HepG2 (cell line): ENCODE measurements at regions not wholly inside any gene's neighbourhood (a gene's known extent, or its start where the extent isn't known, plus 50 kb on each side); places are given as distances from the start of the nearest gene placed in this dataset.

ENCODE experiments used
- ATAC-seq: fragments of 200-7000 bp; cut with Tn5 transposase; 3 replicates; pipeline ENCODE4 v1.9.1; 2020; ENCODE audit warnings: mild to moderate bottlenecking, moderate library complexity
- BruUV-seq: library from RNA; stranded (reverse); fragments of 400-500 nt; replicated peaks from 2 replicates; lab custom pipeline; 2021; lab: Mats Ljungman, UMichigan
- CTCF ChIA-PET: fragments of 300-600 bp; formaldehyde crosslinking; extraction: SDS; loops from one replicate; lab custom pipeline; 2021; ENCODE audit warnings: low total read pairs, inconsistent platforms, low intra/inter-chr PET ratio; lab: Yijun Ruan, JAX
- POLR2A ChIA-PET: fragments of 350-600 bp; sonication (Branson Sonifier 250); formaldehyde crosslinking; loops from one replicate; lab custom pipeline; 2020; ENCODE audit warnings: antibody characterized with exemption, inconsistent platforms; lab: Yijun Ruan, JAX
- DNase-seq: peaks from one replicate; pipeline ENCODE4 v3.0.0-alpha.2; 2015; ENCODE audit warnings: low spot score
- FAIRE-seq: peaks from 3 replicates; lab custom pipeline; 2011; peaks lifted over from hg19 to GRCh38; lab: Jason Lieb, UNC
- H2AFZ ChIP-seq: one replicate; pipeline ENCODE4 v1.6.1; 2011; ENCODE audit warnings: low read length, inconsistent platforms
- H3K27ac ChIP-seq: fragments of 300-600 bp; 3 replicates; pipeline ENCODE4 v1.8.0; 2011; ENCODE audit warnings: mixed run types, mild to moderate bottlenecking, mixed read lengths, low read length, inconsistent platforms; ENCODE audit not compliant: insufficient read depth; ENCODE audit errors: extremely low read length
- H3K27me3 ChIP-seq, 2 experiments: fragments of 200-600 bp in 1 of 2; 2 replicates in 1 of 2; 3 replicates in 1 of 2; pipeline versions ENCODE4 v1.6.0 to v1.8.0; 2011; ENCODE audit warnings: low read length in 2 of 2, mild to moderate bottlenecking in 2 of 2, moderate library complexity in 2 of 2, inconsistent platforms in 1 of 2; ENCODE audit not compliant: insufficient read depth in 2 of 2, control insufficient read depth in 1 of 2
- H3K36me3 ChIP-seq, 2 experiments: fragments of 200-600 bp in 1 of 2; replicated peaks in 1 of 2; 2 replicates in 1 of 2; 3 replicates in 1 of 2; pipeline versions ENCODE4 v1.5.1 to v1.8.0; 2011; ENCODE audit warnings: low read length in 2 of 2, inconsistent platforms in 1 of 2; ENCODE audit not compliant: insufficient read depth in 2 of 2, control insufficient read depth in 1 of 2
- H3K4me1 ChIP-seq: 2 replicates; pipeline ENCODE4 v1.5.1; 2012; ENCODE audit warnings: low read length, inconsistent platforms; ENCODE audit not compliant: insufficient read depth
- H3K4me2 ChIP-seq: 2 replicates; pipeline ENCODE4 v1.6.0; 2011; ENCODE audit warnings: low read depth, low read length, inconsistent platforms
- H3K4me3 ChIP-seq, 3 experiments: fragments of 200-600 bp in 1 of 3; sonication (generic), shearing (Covaris generic) in 1 of 3; replicated peaks in 1 of 3; 2 replicates each; pipeline ENCODE4 v1.5.1; 2011 to 2016; ENCODE audit warnings: low read length in 3 of 3, inconsistent platforms in 2 of 3, low read depth in 2 of 3, mild to moderate bottlenecking in 2 of 3, control low read depth in 1 of 3, mixed read lengths in 1 of 3; ENCODE audit not compliant: insufficient read depth in 1 of 3
- H3K79me2 ChIP-seq: one replicate; pipeline ENCODE4 v1.6.1; 2011; ENCODE audit warnings: low read length, inconsistent platforms; ENCODE audit not compliant: insufficient read depth
- H3K9ac ChIP-seq: 2 replicates; pipeline ENCODE4 v1.6.0; 2011; ENCODE audit warnings: mild to moderate bottlenecking, low read depth, low read length, inconsistent platforms; ENCODE audit not compliant: insufficient read depth
- H3K9me3 ChIP-seq: 2 replicates; pipeline ENCODE4 v1.5.1; 2012; ENCODE audit warnings: mild to moderate bottlenecking, low read length
- H4K20me1 ChIP-seq: 2 replicates; pipeline ENCODE4 v1.6.0; 2011; ENCODE audit warnings: inconsistent platforms, mild to moderate bottlenecking, low read length, moderate library complexity; ENCODE audit not compliant: insufficient read depth
- FOSL1 ChIP-seq: sonication (generic); formaldehyde crosslinking; IDR thresholded peaks from 2 replicates; pipeline ENCODE4 v1.9.0; 2021; ENCODE audit warnings: missing genetic modification reagents, borderline replicate concordance
- FOXK1 ChIP-seq: sonication (generic); formaldehyde crosslinking; IDR thresholded peaks from 2 replicates; pipeline ENCODE4 v1.4.0; 2020; ENCODE audit warnings: low read depth, missing genetic modification reagents, borderline replicate concordance
- HIVEP1 ChIP-seq: sonication (generic); formaldehyde crosslinking; IDR thresholded peaks from 2 replicates; pipeline ENCODE4 v1.4.0; 2020; ENCODE audit warnings: mild to moderate bottlenecking, missing genetic modification reagents
- IKZF4 ChIP-seq: sonication (generic); formaldehyde crosslinking; IDR thresholded peaks from 2 replicates; pipeline ENCODE4 v1.5.1; 2020; ENCODE audit warnings: borderline replicate concordance, mild to moderate bottlenecking, low read depth, missing genetic modification reagents; ENCODE audit errors: not compliant biosample characterization
- NONO ChIP-seq, 2 experiments: fragments of 450-650 bp in 1 of 2; sonication (generic) in 1 of 2; formaldehyde crosslinking in 1 of 2; IDR thresholded peaks in 1 of 2; conservative IDR thresholded peaks in 1 of 2; 2 replicates each; pipeline versions ENCODE4 v1.6.1 to v1.8.0; 2017 to 2022; ENCODE audit warnings: mild to moderate bottlenecking in 1 of 2, missing genetic modification reagents in 1 of 2, moderate library complexity in 1 of 2
- SMARCC2 ChIP-seq: fragments of 450-650 bp; IDR thresholded peaks from 2 replicates; pipeline ENCODE4 v1.6.1; 2017; ENCODE audit warnings: antibody characterized with exemption, mild to moderate bottlenecking
- TAF15 ChIP-seq: fragments of 200-400 bp; formaldehyde crosslinking; IDR thresholded peaks from one replicate; pipeline ENCODE4 v1.6.1; 2018; ENCODE audit warnings: mild to moderate bottlenecking, low read depth, low read length; ENCODE audit not compliant: poor library complexity, severe bottlenecking
- ZNF235 ChIP-seq: sonication (generic); formaldehyde crosslinking; IDR thresholded peaks from 2 replicates; pipeline ENCODE4 v1.8.1; 2023; ENCODE audit warnings: mild to moderate bottlenecking, missing genetic modification reagents, borderline replicate concordance
- ZNF382 ChIP-seq: sonication (generic); formaldehyde crosslinking; IDR thresholded peaks from 2 replicates; pipeline ENCODE4 v1.5.0; 2020; ENCODE audit warnings: missing genetic modification reagents, mild to moderate bottlenecking, borderline replicate concordance
- ZNF557 ChIP-seq: sonication (generic); formaldehyde crosslinking; IDR thresholded peaks from 2 replicates; pipeline ENCODE4 v1.4.0; 2020; ENCODE audit warnings: missing genetic modification reagents
- ZNF776 ChIP-seq: sonication (generic); formaldehyde crosslinking; IDR thresholded peaks from 2 replicates; pipeline ENCODE4 v1.4.0; 2020; ENCODE audit warnings: mild to moderate bottlenecking, missing genetic modification reagents
- ZNF839 ChIP-seq: sonication (generic); formaldehyde crosslinking; IDR thresholded peaks from 2 replicates; pipeline ENCODE4 v1.4.0; 2020; ENCODE audit warnings: missing genetic modification reagents, mild to moderate bottlenecking, borderline replicate concordance
- whole genome bisulfite sequencing: methylation state at CpG from one replicate; pipeline ENCODE4 v1.1.6; 2017; ENCODE audit warnings: low lambda C conversion rate; 5-methylcytosine and 5-hydroxymethylcytosine counted together
- in situ Hi-C: cut with HindIII; loops from 2 replicates; pipeline ENCODE4 v1.10.0; 2017; ENCODE audit warnings: low pct_unique_long_range_greater_than_20kb; ENCODE audit not compliant: extremely low pct_ligation_motif_present
- intact Hi-C: fragments of 100-400 bp; cut with micrococcal nuclease; formaldehyde crosslinking; loops from one replicate; pipeline ENCODE4 v1.10.0; 2022; ENCODE audit not compliant: unreplicated experiment
- TF ChIP-seq, protein P1 (sequence below): sonication (generic); formaldehyde crosslinking; IDR thresholded peaks from 2 replicates; pipeline ENCODE4 v1.8.1; 2023; ENCODE audit warnings: missing genetic modification reagents, inconsistent platforms, borderline replicate concordance
- TF ChIP-seq, protein P2 (sequence below): sonication (generic); formaldehyde crosslinking; IDR thresholded peaks from 2 replicates; pipeline ENCODE4 v1.8.1; 2023; ENCODE audit warnings: mild to moderate bottlenecking, inconsistent platforms, moderate library complexity, missing genetic modification reagents, borderline replicate concordance
- TF ChIP-seq, protein P3 (sequence below): sonication (generic); formaldehyde crosslinking; IDR thresholded peaks from 2 replicates; pipeline ENCODE4 v1.4.0; 2020; ENCODE audit warnings: mild to moderate bottlenecking, low read depth, missing genetic modification reagents
- TF ChIP-seq, protein P4 (sequence below): sonication (generic); formaldehyde crosslinking; IDR thresholded peaks from 2 replicates; pipeline ENCODE4 v1.5.1; 2020; ENCODE audit warnings: mild to moderate bottlenecking, missing genetic modification reagents, moderate library complexity
- TF ChIP-seq, protein P5 (sequence below): sonication (generic); formaldehyde crosslinking; conservative IDR thresholded peaks from 2 replicates; pipeline ENCODE4 v1.4.0; 2020; ENCODE audit warnings: missing genetic modification reagents

DNA sequence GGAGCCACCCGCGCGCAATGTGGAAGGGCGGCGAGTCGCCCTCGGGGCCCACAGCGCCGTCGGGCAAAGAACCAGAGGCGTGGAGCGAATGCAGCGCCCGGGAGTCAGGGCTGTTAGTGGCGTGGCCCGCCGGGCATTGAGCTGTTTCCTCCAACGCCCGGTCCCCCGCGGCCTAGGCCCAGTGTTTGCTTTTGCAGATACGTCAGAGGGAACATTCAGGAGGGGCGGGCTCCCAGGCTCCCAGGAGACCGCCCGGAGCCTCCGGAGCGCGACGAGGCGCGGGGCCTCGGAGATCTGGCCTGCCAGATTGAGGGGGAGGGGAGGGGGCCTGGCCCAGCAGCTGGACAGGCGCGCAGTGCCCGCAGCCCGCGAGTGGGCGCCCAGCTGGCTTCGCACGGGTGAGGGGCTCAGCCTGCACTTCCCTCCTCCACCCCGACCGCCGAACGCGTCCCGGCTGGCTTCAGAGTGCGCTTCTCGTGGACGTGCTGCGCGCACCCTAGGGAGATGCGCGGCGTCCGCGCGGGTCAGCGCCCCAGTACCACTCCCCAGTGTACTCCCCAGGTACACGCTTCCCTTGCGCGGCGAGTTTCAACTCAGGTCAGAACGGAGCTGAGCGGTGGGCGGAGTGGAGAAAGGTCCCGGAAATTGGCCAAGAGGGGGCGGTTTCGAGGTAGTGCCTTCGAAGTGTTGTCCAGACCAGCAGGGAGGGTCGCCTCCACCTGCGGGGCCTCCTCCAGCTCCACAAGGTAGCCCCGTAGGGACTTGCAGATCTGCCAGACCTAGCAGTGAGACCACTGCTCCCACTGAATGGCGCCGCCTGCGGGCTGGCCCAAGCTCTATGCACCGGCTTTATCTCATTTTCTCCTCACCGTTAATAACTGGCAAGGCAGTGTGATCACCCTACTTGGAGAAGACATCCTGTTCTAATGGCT, 130.4 kb downstream of the TMEM174 start:
- Histone ChIP-seq H4K20me1 (no peaks in the 10 kb centered on the region), H3K4me2 (no peak overlapping the region), H3K4me3 (no peak overlapping the region), H3K36me3 (no peaks in the 10 kb centered on the region), H3K4me1 (no peaks in the 10 kb centered on the region), H3K9ac (no peak overlapping the region), H2AFZ (no peak overlapping the region), H3K27ac (no peak overlapping the region), H3K79me2 (no peaks in the 10 kb centered on the region), H3K27me3 (peaks cover 2 to 69% of the 10 kb centered on the region in 2 experiments), H3K9me3 (no peaks in the 10 kb centered on the region)
- FAIRE-seq (no peak), DNase-seq (no peak), ATAC-seq (no peak)
- in situ Hi-C loops: no loop called here
- ChIA-PET CTCF (no interaction called here), POLR2A (no interaction called here)
- intact Hi-C loops: no loop called here
- TF ChIP-seq, protein P1, sequence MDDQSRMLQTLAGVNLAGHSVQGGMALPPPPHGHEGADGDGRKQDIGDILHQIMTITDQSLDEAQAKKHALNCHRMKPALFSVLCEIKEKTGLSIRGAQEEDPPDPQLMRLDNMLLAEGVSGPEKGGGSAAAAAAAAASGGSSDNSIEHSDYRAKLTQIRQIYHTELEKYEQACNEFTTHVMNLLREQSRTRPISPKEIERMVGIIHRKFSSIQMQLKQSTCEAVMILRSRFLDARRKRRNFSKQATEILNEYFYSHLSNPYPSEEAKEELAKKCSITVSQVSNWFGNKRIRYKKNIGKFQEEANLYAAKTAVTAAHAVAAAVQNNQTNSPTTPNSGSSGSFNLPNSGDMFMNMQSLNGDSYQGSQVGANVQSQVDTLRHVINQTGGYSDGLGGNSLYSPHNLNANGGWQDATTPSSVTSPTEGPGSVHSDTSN: no peak
- TF ChIP-seq, protein P2, sequence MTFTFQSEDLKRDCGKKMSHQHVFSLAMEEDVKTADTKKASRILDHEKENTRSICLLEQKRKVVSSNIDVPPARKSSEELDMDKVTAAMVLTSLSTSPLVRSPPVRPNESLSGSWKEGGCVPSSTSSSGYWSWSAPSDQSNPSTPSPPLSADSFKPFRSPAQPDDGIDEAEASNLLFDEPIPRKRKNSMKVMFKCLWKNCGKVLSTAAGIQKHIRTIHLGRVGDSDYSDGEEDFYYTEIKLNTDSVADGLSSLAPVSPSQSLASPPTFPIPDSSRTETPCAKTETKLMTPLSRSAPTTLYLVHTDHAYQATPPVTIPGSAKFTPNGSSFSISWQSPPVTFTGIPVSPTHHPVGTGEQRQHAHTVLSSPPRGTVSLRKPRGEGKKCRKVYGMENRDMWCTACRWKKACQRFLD (CRISPR knock-in tag): no peak
- no peak for TF ChIP-seq FOXK1 (CRISPR knock-in tag)
- TF ChIP-seq FOSL1 (CRISPR knock-in tag): no peak
- TF ChIP-seq ZNF839 (CRISPR knock-in tag): no peak
- TF ChIP-seq, protein P3, sequence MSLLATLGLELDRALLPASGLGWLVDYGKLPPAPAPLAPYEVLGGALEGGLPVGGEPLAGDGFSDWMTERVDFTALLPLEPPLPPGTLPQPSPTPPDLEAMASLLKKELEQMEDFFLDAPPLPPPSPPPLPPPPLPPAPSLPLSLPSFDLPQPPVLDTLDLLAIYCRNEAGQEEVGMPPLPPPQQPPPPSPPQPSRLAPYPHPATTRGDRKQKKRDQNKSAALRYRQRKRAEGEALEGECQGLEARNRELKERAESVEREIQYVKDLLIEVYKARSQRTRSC (CRISPR knock-in tag): no peak
- no peak for TF ChIP-seq ZNF382 (CRISPR knock-in tag)
- TF ChIP-seq HIVEP1: no peak
- TF ChIP-seq SMARCC2: no peak
- no peak for TF ChIP-seq NONO (IDR thresholded peaks at IDR 0.05)
- TF ChIP-seq NONO (CRISPR knock-in tag; conservative IDR thresholded peaks at IDR 0.05): no peak
- TF ChIP-seq, protein P4, sequence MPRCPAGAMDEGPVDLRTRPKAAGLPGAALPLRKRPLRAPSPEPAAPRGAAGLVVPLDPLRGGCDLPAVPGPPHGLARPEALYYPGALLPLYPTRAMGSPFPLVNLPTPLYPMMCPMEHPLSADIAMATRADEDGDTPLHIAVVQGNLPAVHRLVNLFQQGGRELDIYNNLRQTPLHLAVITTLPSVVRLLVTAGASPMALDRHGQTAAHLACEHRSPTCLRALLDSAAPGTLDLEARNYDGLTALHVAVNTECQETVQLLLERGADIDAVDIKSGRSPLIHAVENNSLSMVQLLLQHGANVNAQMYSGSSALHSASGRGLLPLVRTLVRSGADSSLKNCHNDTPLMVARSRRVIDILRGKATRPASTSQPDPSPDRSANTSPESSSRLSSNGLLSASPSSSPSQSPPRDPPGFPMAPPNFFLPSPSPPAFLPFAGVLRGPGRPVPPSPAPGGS (CRISPR knock-in tag): no peak
- TF ChIP-seq, protein P5, sequence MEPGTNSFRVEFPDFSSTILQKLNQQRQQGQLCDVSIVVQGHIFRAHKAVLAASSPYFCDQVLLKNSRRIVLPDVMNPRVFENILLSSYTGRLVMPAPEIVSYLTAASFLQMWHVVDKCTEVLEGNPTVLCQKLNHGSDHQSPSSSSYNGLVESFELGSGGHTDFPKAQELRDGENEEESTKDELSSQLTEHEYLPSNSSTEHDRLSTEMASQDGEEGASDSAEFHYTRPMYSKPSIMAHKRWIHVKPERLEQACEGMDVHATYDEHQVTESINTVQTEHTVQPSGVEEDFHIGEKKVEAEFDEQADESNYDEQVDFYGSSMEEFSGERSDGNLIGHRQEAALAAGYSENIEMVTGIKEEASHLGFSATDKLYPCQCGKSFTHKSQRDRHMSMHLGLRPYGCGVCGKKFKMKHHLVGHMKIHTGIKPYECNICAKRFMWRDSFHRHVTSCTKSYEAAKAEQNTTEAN: no peak
- no peak for TF ChIP-seq ZNF776 (CRISPR knock-in tag)
- no peak for TF ChIP-seq TAF15
- TF ChIP-seq ZNF235 (CRISPR knock-in tag): no peak
- TF ChIP-seq IKZF4: no peak
- no peak for TF ChIP-seq ZNF557 (CRISPR knock-in tag)
- BruUV-seq: no TSS peak
- 58% methylated on average over 36 of the region's 77 CpGs for WGBS
